ENCODE measurements at regions not wholly inside any gene's neighbourhood (a gene's known extent, or its start where the extent isn't known, plus 50 kb on each side); places are given as distances from the start of the nearest gene placed in this dataset.

- no peak for TF ChIP-seq CTCF (conservative IDR thresholded peaks at IDR 0.05 in 1 of 2, IDR thresholded peaks at IDR 0.05 in 1 of 2; ENCODE audit: low read depth in 1 of 2, low read length in 2 of 2)
- TF ChIP-seq EZH2 (IDR thresholded peaks at IDR 0.05; ENCODE audit: low read length, missing control alignments), result no peak
Measured at GRCh38 chr21:14617040-14617393, 70.9 kb upstream of the SAMSN1 start.

Data from fibroblast of lung (primary cell).